MM.1S (cell line): ENCODE measurements at regions not wholly inside any gene's neighbourhood (a gene's known extent, or its start where the extent isn't known, plus 50 kb on each side); places are given as distances from the start of the nearest gene placed in this dataset.

Experiments
- EZH2phosphoT487 ChIP-seq: fragments of 300-600 bp; sonication (generic); IDR thresholded peaks from 2 replicates; pipeline ENCODE4 v1.6.1; 2018; ENCODE audit warnings: antibody characterized with exemption, low read length
- TF ChIP-seq, protein P1 (sequence below): fragments of 300-600 bp; sonication (generic); IDR thresholded peaks from 2 replicates; pipeline ENCODE4 v1.5.1; 2016; ENCODE audit warnings: antibody characterized with exemption, low read length, mixed read lengths

DNA sequence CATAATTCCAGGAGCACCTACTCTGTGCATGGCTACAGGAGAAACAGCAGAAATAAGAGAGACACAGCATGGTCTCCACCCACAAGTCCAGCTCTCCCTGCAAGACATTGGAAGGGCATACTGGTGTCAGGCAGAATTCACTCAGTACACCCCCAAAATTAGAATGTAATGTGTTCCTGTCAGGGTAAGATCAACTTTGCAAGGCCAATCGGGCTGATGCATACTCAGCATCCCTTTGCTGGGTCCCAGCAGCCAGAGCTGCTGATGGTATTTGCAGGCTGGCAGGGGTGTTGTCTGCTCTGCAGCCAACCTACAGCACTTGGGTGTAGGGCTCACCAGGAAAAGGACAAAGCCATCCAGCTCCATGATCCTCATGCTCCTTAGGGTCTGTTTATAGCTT, 295.4 kb upstream of the STS start:
- TF ChIP-seq, protein P1, sequence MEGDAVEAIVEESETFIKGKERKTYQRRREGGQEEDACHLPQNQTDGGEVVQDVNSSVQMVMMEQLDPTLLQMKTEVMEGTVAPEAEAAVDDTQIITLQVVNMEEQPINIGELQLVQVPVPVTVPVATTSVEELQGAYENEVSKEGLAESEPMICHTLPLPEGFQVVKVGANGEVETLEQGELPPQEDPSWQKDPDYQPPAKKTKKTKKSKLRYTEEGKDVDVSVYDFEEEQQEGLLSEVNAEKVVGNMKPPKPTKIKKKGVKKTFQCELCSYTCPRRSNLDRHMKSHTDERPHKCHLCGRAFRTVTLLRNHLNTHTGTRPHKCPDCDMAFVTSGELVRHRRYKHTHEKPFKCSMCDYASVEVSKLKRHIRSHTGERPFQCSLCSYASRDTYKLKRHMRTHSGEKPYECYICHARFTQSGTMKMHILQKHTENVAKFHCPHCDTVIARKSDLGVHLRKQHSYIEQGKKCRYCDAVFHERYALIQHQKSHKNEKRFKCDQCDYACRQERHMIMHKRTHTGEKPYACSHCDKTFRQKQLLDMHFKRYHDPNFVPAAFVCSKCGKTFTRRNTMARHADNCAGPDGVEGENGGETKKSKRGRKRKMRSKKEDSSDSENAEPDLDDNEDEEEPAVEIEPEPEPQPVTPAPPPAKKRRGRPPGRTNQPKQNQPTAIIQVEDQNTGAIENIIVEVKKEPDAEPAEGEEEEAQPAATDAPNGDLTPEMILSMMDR: no peak
- TF ChIP-seq EZH2phosphoT487: no peak
